DND-41 (cell line): ENCODE measurements at regions not wholly inside any gene's neighbourhood (a gene's known extent, or its start where the extent isn't known, plus 50 kb on each side); places are given as distances from the start of the nearest gene placed in this dataset.
"Not testable (repeated sequence)": the region's sequence is repeated elsewhere in the genome, so short reads cannot be mapped to it uniquely, and the experiment has no call there.

ENCODE experiments used
- EZH2 ChIP-seq: IDR thresholded peaks from 3 replicates; pipeline ENCODE4 v1.6.1; 2012; ENCODE audit warnings: borderline replicate concordance, low read depth, mild to moderate bottlenecking, moderate library complexity, low read length, inconsistent platforms; ENCODE audit not compliant: severe bottlenecking
- TF ChIP-seq, protein P1 (sequence below): IDR thresholded peaks from 2 replicates; pipeline ENCODE4 v1.5.1; 2012; ENCODE audit warnings: borderline replicate concordance, low read length, moderate library complexity, mild to moderate bottlenecking; ENCODE audit not compliant: poor library complexity, severe bottlenecking; ENCODE audit errors: extremely low read depth

DNA sequence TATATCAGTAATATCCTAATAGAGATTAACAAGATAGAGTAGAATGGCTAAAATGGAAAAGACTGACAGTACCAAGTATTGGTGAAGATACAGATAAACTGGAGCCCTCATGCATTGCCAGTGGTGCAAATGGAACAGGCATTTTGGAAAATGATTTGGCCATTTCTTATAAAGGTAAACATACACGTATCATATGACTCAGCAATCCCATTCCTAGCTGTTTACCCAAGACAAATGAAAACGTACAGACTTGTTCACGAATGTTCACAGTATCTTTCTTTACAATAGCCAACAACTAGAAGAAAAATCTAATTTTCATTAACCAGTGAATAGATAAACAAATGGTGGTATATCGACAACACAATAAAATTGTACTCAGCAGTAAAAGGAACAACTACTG is 86.4 kb downstream of the FOXD4L6 start:
- TF ChIP-seq, protein P1, sequence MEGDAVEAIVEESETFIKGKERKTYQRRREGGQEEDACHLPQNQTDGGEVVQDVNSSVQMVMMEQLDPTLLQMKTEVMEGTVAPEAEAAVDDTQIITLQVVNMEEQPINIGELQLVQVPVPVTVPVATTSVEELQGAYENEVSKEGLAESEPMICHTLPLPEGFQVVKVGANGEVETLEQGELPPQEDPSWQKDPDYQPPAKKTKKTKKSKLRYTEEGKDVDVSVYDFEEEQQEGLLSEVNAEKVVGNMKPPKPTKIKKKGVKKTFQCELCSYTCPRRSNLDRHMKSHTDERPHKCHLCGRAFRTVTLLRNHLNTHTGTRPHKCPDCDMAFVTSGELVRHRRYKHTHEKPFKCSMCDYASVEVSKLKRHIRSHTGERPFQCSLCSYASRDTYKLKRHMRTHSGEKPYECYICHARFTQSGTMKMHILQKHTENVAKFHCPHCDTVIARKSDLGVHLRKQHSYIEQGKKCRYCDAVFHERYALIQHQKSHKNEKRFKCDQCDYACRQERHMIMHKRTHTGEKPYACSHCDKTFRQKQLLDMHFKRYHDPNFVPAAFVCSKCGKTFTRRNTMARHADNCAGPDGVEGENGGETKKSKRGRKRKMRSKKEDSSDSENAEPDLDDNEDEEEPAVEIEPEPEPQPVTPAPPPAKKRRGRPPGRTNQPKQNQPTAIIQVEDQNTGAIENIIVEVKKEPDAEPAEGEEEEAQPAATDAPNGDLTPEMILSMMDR, result not testable (repeated sequence)
- TF ChIP-seq EZH2, result not testable (repeated sequence)
